A549 (cell line): ENCODE measurements at regions not wholly inside any gene's neighbourhood (a gene's known extent, or its start where the extent isn't known, plus 50 kb on each side); places are given as distances from the start of the nearest gene placed in this dataset.

ENCODE experiments used
- ATAC-seq, 2 experiments: fragments of 200-7000 bp in 1 of 2; fragments of >200 bp in 1 of 2; cut with Nextera tagmentation in 1 of 2; cut with Tn5 transposase in 1 of 2; 3 replicates each; pipeline versions ENCODE4 v1.8.0 to v1.9.1; 2018 to 2020; ENCODE audit warnings: mild to moderate bottlenecking in 1 of 2, moderate library complexity in 1 of 2
- CTCF ChIA-PET: fragments of 300-600 bp; sonication (Branson Sonifier 250); formaldehyde crosslinking; extraction: SDS; loops from one replicate; lab custom pipeline; 2021; ENCODE audit warnings: antibody characterized with exemption, inconsistent platforms; lab: Yijun Ruan, JAX
- POLR2A ChIA-PET: fragments of 350-600 bp; formaldehyde crosslinking; extraction: SDS; loops from one replicate; lab custom pipeline; 2021; ENCODE audit warnings: antibody characterized with exemption, inconsistent platforms; lab: Yijun Ruan, JAX
- DNase-seq, 2 experiments: peaks; one replicate each; pipeline versions ENCODE4 v3.0.0 to v3.0.0-alpha.2; 2011 to 2016; ENCODE audit warnings: low read depth in 1 of 2, low spot score in 1 of 2
- FAIRE-seq: peaks from 2 replicates; lab custom pipeline; 2011; peaks lifted over from hg19 to GRCh38; lab: Jason Lieb, UNC
- H3K27ac ChIP-seq, 2 experiments: fragments of >200 bp; sonication (Bioruptor Twin); formaldehyde crosslinking; 3 replicates each; pipeline ENCODE4 v1.5.1; 2016 to 2017
- H3K4me1 ChIP-seq: fragments of >200 bp; sonication (Bioruptor Twin); formaldehyde crosslinking; 3 replicates; pipeline ENCODE4 v1.6.1; 2016
- H3K4me2 ChIP-seq: fragments of >200 bp; sonication (Bioruptor Twin); formaldehyde crosslinking; 3 replicates; pipeline ENCODE4 v1.6.1; 2016
- H3K4me3 ChIP-seq: fragments of >200 bp; sonication (Bioruptor Twin); formaldehyde crosslinking; 3 replicates; pipeline ENCODE4 v1.5.1; 2016
- H3K9me3 ChIP-seq: fragments of >200 bp; sonication (Bioruptor Twin); formaldehyde crosslinking; 3 replicates; pipeline ENCODE4 v1.6.1; 2016
- CBX2 ChIP-seq: fragments of 200-600 bp; sonication (generic); IDR thresholded peaks from 2 replicates; pipeline ENCODE4 v1.6.1; 2016; ENCODE audit warnings: low read depth, mild to moderate bottlenecking, borderline replicate concordance
- CEBPB ChIP-seq, 2 experiments: fragments of >200 bp in 1 of 2; sonication (Bioruptor Twin) in 1 of 2; formaldehyde crosslinking in 1 of 2; IDR thresholded peaks; 2 replicates each; pipeline ENCODE4 v1.6.1; 2012 to 2016
- EHF ChIP-seq: fragments of 250-450 bp; sonication (Bioruptor Pico); IDR thresholded peaks from 2 replicates; pipeline ENCODE4 v1.5.0; 2020; ENCODE audit warnings: mild to moderate bottlenecking
- EP300 ChIP-seq, 2 experiments: fragments of >200 bp; sonication (Bioruptor Twin); formaldehyde crosslinking; IDR thresholded peaks; 2 replicates in 1 of 2; 3 replicates in 1 of 2; pipeline ENCODE4 v1.6.1; 2016 to 2017
- FOSL2 ChIP-seq, 2 experiments: fragments of 450-650 bp in 1 of 2; fragments of >200 bp in 1 of 2; sonication (Bioruptor Twin) in 1 of 2; formaldehyde crosslinking; IDR thresholded peaks; 2 replicates each; pipeline versions ENCODE4 v1.5.0 to v1.6.1; 2016 to 2020; ENCODE audit warnings: mild to moderate bottlenecking in 1 of 2, moderate library complexity in 1 of 2
- FOXS1 ChIP-seq: fragments of 250-450 bp; sonication (Bioruptor Pico); IDR thresholded peaks from 2 replicates; pipeline ENCODE4 v1.5.0; 2020; ENCODE audit warnings: mild to moderate bottlenecking, moderate library complexity
- HOXB13 ChIP-seq: fragments of 250-450 bp; sonication (Bioruptor Pico); IDR thresholded peaks from 2 replicates; pipeline ENCODE4 v1.5.0; 2020; ENCODE audit warnings: low read depth, mild to moderate bottlenecking, moderate library complexity
- JUN ChIP-seq, 2 experiments: fragments of >200 bp; sonication (Bioruptor Twin); formaldehyde crosslinking; IDR thresholded peaks; 2 replicates in 1 of 2; 3 replicates in 1 of 2; pipeline ENCODE4 v1.6.1; 2016 to 2017
- JUNB ChIP-seq: fragments of >200 bp; sonication (Bioruptor Twin); formaldehyde crosslinking; IDR thresholded peaks from 2 replicates; pipeline ENCODE4 v1.6.1; 2016
- MAFK ChIP-seq: fragments of 450-650 bp; IDR thresholded peaks from 2 replicates; pipeline ENCODE4 v1.6.1; 2014; ENCODE audit not compliant: partially characterized antibody
- MYC ChIP-seq: IDR thresholded peaks from 2 replicates; pipeline ENCODE4 v1.6.1; 2012; ENCODE audit warnings: mild to moderate bottlenecking, inconsistent platforms, low read length, improper control_type of control experiment, borderline replicate concordance
- RNF2 ChIP-seq: fragments of 200-600 bp; sonication (generic); IDR thresholded peaks from 2 replicates; pipeline ENCODE4 v1.6.1; 2016; ENCODE audit warnings: low read depth, mild to moderate bottlenecking, antibody characterized with exemption, moderate library complexity, borderline replicate concordance
- WGBS: methylation state at CpG from one replicate; pipeline ENCODE4 v1.1.6; 2017; ENCODE audit errors: missing lambda C conversion rate; 5-methylcytosine and 5-hydroxymethylcytosine counted together
- TF ChIP-seq, protein P1 (sequence below): IDR thresholded peaks from 2 replicates; pipeline ENCODE4 v1.6.1; 2012
- TF ChIP-seq, protein P2 (sequence below): fragments of 200-600 bp; sonication (generic); IDR thresholded peaks from 2 replicates; pipeline ENCODE4 v1.6.1; 2016; ENCODE audit warnings: antibody characterized with exemption, mild to moderate bottlenecking, moderate library complexity
- TF ChIP-seq, protein P3 (sequence below): fragments of 450-650 bp; IDR thresholded peaks from 2 replicates; pipeline ENCODE4 v1.6.1; 2014; ENCODE audit warnings: antibody characterized with exemption

DNA sequence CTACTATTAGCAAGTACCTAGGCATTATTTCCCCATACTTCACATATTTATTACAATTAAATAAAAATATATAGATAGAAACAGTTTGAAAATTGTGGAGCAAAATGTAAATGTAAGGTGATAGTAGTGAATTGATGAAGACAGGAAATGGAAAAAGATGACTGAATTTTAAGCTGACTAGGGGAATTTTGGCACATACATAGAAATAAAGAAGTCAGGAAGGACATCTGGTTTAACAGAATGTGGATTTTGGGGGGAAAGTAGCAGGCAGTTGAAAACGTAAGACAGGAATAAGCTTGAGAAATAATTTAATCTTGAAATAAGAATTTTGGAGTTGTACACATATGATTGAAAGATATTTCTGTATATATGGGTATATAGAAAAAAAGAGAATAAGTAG lies 701.7 kb upstream of the CITED2 start:
- ChIA-PET POLR2A (no interaction called here), CTCF (no interaction called here)
- Histone ChIP-seq H3K27ac (no peak overlapping the region), H3K4me2 (no peak overlapping the region), H3K4me3 (no peak overlapping the region), H3K9me3 (no peaks in the 10 kb centered on the region), H3K4me1 (peaks cover 15% of the 10 kb centered on the region)
- 97% methylated on average over 1 of the region's 1 CpG for WGBS
- DNase-seq (no peak), FAIRE-seq (no peak), ATAC-seq (no peak)
- TF ChIP-seq, protein P1, sequence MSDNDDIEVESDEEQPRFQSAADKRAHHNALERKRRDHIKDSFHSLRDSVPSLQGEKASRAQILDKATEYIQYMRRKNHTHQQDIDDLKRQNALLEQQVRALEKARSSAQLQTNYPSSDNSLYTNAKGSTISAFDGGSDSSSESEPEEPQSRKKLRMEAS: no peak
- TF ChIP-seq MAFK: peak; percentile 37
- no peak for TF ChIP-seq EHF (CRISPR knock-in tag)

DNA sequence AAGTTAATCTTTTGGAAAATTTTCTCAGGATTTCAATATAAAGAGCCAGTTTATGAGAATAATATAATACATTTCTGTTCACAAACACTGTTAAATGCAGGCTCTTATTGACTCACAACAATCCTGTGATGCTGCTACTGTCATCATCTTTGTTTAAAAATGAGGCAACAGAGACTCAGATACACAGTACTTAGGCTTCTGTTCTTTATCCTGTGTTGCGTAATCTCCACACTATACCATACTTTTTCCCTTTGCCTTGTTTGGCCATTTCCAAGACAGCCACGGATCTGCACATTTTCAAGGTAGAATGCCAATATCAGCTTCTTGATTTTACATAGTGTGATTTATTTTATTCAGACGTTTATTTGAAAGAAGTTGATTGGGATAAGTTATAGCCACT lies 699.0 kb upstream of the CITED2 start:
- ATAC-seq (no peak), DNase-seq (no peak), FAIRE-seq (no peak)
- POLR2A ChIA-PET: no interaction called here
- CTCF ChIA-PET: no interaction called here
- no peak overlapping the region for H3K27ac ChIP-seq
- H3K9me3 ChIP-seq: no peaks in the 10 kb centered on the region
- H3K4me2 ChIP-seq: no peak overlapping the region
- no peak overlapping the region for H3K4me3 ChIP-seq
- WGBS: 39% methylated on average over 3 of the region's 3 CpGs
- H3K4me1 ChIP-seq: peaks cover 18% of the 10 kb centered on the region
- TF ChIP-seq FOSL2 (IDR thresholded peaks at IDR 0.05): no peak
- no peak for TF ChIP-seq FOSL2 (CRISPR knock-in tag; IDR thresholded peaks at IDR 0.05)
- no peak for TF ChIP-seq HOXB13 (CRISPR knock-in tag)
- TF ChIP-seq MYC: no peak
- TF ChIP-seq CEBPB (IDR thresholded peaks at IDR 0.05): peak; percentile 78 to 81
- TF ChIP-seq, protein P2, sequence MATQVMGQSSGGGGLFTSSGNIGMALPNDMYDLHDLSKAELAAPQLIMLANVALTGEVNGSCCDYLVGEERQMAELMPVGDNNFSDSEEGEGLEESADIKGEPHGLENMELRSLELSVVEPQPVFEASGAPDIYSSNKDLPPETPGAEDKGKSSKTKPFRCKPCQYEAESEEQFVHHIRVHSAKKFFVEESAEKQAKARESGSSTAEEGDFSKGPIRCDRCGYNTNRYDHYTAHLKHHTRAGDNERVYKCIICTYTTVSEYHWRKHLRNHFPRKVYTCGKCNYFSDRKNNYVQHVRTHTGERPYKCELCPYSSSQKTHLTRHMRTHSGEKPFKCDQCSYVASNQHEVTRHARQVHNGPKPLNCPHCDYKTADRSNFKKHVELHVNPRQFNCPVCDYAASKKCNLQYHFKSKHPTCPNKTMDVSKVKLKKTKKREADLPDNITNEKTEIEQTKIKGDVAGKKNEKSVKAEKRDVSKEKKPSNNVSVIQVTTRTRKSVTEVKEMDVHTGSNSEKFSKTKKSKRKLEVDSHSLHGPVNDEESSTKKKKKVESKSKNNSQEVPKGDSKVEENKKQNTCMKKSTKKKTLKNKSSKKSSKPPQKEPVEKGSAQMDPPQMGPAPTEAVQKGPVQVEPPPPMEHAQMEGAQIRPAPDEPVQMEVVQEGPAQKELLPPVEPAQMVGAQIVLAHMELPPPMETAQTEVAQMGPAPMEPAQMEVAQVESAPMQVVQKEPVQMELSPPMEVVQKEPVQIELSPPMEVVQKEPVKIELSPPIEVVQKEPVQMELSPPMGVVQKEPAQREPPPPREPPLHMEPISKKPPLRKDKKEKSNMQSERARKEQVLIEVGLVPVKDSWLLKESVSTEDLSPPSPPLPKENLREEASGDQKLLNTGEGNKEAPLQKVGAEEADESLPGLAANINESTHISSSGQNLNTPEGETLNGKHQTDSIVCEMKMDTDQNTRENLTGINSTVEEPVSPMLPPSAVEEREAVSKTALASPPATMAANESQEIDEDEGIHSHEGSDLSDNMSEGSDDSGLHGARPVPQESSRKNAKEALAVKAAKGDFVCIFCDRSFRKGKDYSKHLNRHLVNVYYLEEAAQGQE: no peak

DNA sequence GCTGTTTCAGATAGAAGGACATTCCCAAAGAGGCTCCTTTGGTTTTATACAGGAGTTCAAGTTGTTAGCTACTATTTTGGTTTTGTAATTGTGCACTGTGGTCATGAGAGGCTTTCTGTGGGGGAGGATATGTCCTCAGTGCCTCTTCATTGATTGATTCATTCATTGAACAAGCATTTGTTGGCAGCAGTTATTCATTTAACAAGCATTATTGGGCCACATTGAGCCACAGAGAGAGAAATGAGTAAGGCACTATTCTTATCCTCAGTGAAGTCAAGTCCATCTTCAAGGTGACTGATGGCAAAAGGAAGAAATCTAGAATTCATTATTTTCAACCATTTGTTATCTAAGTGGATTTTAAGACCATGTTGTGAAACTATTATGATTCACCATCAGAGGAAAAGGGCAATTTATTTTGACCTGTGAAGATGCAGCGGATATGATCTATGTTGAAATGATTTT lies 697.2 kb upstream of the CITED2 start:
- peak; percentile 20; the same call in 1 of the 2 replicates for TF ChIP-seq JUNB
- TF ChIP-seq EP300 (IDR thresholded peaks at IDR 0.05): no peak
- no peak for TF ChIP-seq EHF (CRISPR knock-in tag)
- no peak for TF ChIP-seq JUN (IDR thresholded peaks at IDR 0.05)
- TF ChIP-seq, protein P3, sequence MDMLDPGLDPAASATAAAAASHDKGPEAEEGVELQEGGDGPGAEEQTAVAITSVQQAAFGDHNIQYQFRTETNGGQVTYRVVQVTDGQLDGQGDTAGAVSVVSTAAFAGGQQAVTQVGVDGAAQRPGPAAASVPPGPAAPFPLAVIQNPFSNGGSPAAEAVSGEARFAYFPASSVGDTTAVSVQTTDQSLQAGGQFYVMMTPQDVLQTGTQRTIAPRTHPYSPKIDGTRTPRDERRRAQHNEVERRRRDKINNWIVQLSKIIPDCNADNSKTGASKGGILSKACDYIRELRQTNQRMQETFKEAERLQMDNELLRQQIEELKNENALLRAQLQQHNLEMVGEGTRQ: no peak
- TF ChIP-seq RNF2: no peak
- no peak for TF ChIP-seq CBX2
- no peak for TF ChIP-seq FOXS1
- Histone ChIP-seq H3K4me2 (peak overlapping the region; percentile 47), H3K9me3 (no peaks in the 10 kb centered on the region), H3K27ac (0 out of 6 replicates have a peak overlapping the region, but pooled peaks of 1 of the 2 experiments have one; percentile 27), H3K4me1 (peaks cover 18% of the 10 kb centered on the region), H3K4me3 (no peak overlapping the region)
- CTCF ChIA-PET: no interaction called here
- DNase-seq (no peak), FAIRE-seq (no peak), ATAC-seq (no peak)
- POLR2A ChIA-PET: no interaction called here
- WGBS: 73% methylated on average over 1 of the region's 1 CpG
